Heart left ventricle (tissue), 13 donors: ENCODE measurements at regions not wholly inside any gene's neighbourhood (a gene's known extent, or its start where the extent isn't known, plus 50 kb on each side); places are given as distances from the start of the nearest gene placed in this dataset.

ENCODE experiments used
- CTCF ChIP-seq, 12 donors: fragments of 200-600 bp; sonication (generic) in 4 of 12; IDR thresholded peaks; one replicate each; pipeline versions ENCODE4 v1.5.0 to v1.8.0; 2018 to 2022; ENCODE audit warnings: antibody characterized with exemption in 12 of 12, mild to moderate bottlenecking in 5 of 12
- POLR2A ChIP-seq, 2 donors: fragments of 450-650 bp; IDR thresholded peaks; one replicate each; pipeline ENCODE4 v1.6.1; 2017; ENCODE audit warnings: antibody characterized with exemption in 2 of 2, mild to moderate bottlenecking in 2 of 2, moderate library complexity in 2 of 2
- donor health status: ischemic (EF 13 %, LVEDD 7.1; RV severe dilation, severe dysfunction).
- donor health status: DM: no; HTN: yes; CAD: no.
- donor health status: DM: no; HTN: no; CAD: no.
- donor health status: ischemic (EF 25% LVEDD 6.9; RV normal size, moderate dysfunction).
- donor health status: ischemic (EF 25% LVEDD 5.7; RV mildly dilated, moderate dysfunction).
- donor health status: ischemic (EF 35%, LVEDD 5.7; RV mildly dilated, moderate dysfunction).
- donor health status: nonischemic (EF 11% LVEDD 7.7; RV severe dilation, severe dysfunction).
- donor health status: DM: yes; HTN: yes; CAD: no.
- donor health status: PGD.
- donor health status: ischemic (EF 29% LVEDD 5.4; RV normal size, mild dysfunction).
- donor health status: nonischemic (EF 23%, LVEDD 6.1; RV moderate dilation, normal function).

GRCh38 chr5:102119252-102119651 is 176.8 kb downstream of the SLCO4C1 start:
- TF ChIP-seq CTCF (IDR thresholded peaks at IDR 0.05) (no peak), POLR2A (IDR thresholded peaks at IDR 0.05) (no peak)
